ENCODE measurements at regions not wholly inside any gene's neighbourhood (a gene's known extent, or its start where the extent isn't known, plus 50 kb on each side); places are given as distances from the start of the nearest gene placed in this dataset.

- DNase-seq: peak; percentile 45
These were observed 382.4 kb upstream of the CDH4 start for GRCh38 chr20:60869625-60870024.

GRCh38 chr20:60870040-60870439 is 382.0 kb upstream of the CDH4 start:
- no peak for DNase-seq

GRCh38 chr20:60872224-60872623 is 379.8 kb upstream of the CDH4 start:
- DNase-seq: no peak

GRCh38 chr20:60877071-60877857 is 374.8 kb upstream of the CDH4 start:
- no peak for DNase-seq

- no peak for DNase-seq
These were observed 369.2 kb upstream of the CDH4 start for GRCh38 chr20:60882836-60883235.

GRCh38 chr20:60883496-60883895 is 368.6 kb upstream of the CDH4 start:
- no peak for DNase-seq

GRCh38 chr20:60884277-60884676 is 367.8 kb upstream of the CDH4 start:
- no peak for DNase-seq

GRCh38 chr20:60888771-60889170 is 363.3 kb upstream of the CDH4 start:
- no peak for DNase-seq

- DNase-seq: no peak
These were observed 359.8 kb upstream of the CDH4 start for GRCh38 chr20:60892095-60892813.

GRCh38 chr20:60894091-60894490 is 358.0 kb upstream of the CDH4 start:
- DNase-seq: no peak

GRCh38 chr20:60895363-60896079 is 356.5 kb upstream of the CDH4 start:
- DNase-seq: no peak

- no peak for DNase-seq
These were observed 354.1 kb upstream of the CDH4 start for GRCh38 chr20:60897976-60898375.

GRCh38 chr20:60899320-60899719 is 352.7 kb upstream of the CDH4 start:
- DNase-seq: no peak

- DNase-seq: no peak
These were observed 351.4 kb upstream of the CDH4 start for GRCh38 chr20:60900618-60901017.

- DNase-seq: no peak
These were observed 350.2 kb upstream of the CDH4 start for GRCh38 chr20:60901831-60902230.

- no peak for DNase-seq
These were observed 348.6 kb upstream of the CDH4 start for GRCh38 chr20:60903325-60903971.

GRCh38 chr20:60904730-60905129 is 347.3 kb upstream of the CDH4 start:
- no peak for DNase-seq

GRCh38 chr20:60905919-60906318 is 346.1 kb upstream of the CDH4 start:
- DNase-seq: no peak

GRCh38 chr20:60906555-60906954 is 345.5 kb upstream of the CDH4 start:
- no peak for DNase-seq

- DNase-seq: no peak
These were observed 338.8 kb upstream of the CDH4 start for GRCh38 chr20:60913298-60913697.

GRCh38 chr20:60921022-60921622 is 330.9 kb upstream of the CDH4 start:
- peak; percentile 52 for DNase-seq

- DNase-seq: no peak
These were observed 325.2 kb upstream of the CDH4 start for GRCh38 chr20:60926831-60927230.

GRCh38 chr20:60928341-60928740 is 323.7 kb upstream of the CDH4 start:
- DNase-seq: no peak

Data from fibroblast of skin of abdomen (primary cell).